Suppressor macrophage treated with lipopolysaccharide for 4 hours (primary cell): ENCODE measurements at regions not wholly inside any gene's neighbourhood (a gene's known extent, or its start where the extent isn't known, plus 50 kb on each side); places are given as distances from the start of the nearest gene placed in this dataset.

ENCODE experiments used
- DNase-seq: peaks from one replicate; pipeline ENCODE4 v3.0.0-alpha.2; 2020

DNA sequence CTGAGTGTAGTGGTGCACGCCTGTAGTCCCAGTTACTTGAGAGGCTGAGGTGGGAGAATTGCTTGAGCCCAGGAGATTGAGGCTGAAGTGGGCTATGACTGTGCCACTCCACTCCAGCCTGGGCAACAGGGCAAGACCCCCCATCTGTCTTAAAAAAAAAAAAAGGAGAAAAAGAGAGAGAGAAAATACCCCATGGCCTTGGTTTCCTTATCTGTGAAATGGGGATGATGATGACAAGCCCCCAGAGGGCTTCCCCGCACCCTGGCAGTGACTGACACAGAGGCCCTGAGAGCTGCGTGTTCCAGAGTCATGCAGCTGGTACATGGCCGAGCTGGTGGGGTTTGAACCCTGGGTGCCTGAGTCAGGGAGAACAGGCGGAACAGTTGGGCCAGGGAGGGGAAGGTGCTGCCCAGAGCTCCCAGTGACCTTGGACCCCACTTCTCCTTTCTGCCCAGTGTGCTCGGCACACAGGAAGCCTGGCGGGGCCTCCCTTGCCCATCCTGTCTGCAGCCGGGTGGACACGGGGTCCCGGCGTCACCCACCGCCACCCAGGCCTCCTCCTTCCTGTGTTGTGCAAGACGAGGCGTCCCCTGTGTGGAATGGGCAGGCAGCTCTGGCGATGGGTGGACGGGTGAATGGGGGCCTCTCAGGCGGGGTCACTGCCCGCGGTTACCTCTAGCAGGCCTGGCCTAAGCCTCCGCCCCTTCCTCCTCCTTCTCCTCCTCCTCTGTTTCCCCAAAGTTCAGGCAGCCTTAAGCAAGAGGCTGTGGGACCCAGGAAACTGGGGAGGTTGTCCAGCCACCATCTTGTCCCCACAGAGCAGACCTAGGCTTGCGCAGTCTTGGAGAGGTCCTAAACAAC is 84.2 kb downstream of the CEBPB start:
- DNase-seq: peak; percentile 99

DNA sequence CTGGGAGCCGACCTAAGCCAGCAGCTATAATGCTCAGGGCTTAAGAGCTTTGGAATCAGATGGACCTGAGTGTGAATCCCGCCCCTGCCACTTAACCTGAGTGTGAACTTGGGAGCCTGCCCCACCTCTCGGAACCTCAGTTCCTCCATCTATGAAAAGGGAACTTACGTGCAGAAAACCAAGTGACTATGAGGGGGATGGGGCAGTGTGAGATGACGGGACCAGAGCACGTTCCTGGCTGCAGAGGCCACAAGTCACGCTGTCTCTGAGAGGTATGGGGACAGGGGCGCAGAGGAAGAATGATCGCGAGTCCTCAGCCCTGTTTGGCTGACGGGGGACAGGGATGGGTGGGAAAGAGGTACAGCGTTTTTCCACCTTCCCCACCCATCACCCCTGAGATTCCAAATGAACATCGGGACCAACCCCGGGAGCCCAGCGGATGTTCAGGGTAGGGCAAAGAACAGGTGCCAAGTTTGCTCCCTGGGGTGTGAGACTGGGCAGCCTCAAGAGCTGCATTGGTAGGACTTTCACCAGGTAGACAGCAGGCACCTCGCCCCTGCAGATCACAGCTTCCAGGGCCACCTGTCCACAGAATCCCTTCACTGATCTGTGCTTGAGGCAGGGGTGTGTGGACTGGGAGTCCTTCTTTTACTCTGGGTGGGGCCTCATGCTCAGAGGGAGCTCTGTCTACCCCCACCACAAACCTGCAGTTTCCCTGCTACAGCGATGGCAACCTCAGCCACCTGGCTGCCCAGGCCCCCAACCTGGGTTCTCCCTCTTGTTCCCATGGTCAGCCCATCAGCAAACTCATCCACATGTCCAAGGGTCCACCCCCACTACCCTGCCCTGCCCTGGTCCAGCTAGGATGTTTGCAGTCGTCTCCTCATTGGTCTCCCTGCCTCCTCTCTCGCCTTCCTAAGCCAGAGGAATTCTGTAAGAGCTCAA is 85.8 kb downstream of the CEBPB start:
- DNase-seq: peak; percentile 77

DNA sequence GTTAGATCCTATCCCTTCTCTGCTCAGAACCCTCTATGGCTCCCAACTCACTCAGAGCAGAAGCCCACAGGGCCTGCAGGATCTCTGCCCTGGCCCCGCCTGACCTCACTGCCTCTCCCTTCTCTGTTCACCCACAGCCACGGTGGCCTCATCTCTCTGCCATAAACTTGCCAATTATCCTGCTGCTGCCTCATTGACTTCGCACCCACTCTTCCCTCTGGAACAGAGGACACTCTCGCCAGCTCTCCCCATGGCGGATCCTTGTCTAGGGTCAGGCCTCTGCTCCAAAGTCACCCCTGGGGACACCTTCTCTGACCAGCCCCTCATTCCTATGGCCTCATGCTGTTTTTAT is 86.4 kb downstream of the CEBPB start:
- no peak for DNase-seq

DNA sequence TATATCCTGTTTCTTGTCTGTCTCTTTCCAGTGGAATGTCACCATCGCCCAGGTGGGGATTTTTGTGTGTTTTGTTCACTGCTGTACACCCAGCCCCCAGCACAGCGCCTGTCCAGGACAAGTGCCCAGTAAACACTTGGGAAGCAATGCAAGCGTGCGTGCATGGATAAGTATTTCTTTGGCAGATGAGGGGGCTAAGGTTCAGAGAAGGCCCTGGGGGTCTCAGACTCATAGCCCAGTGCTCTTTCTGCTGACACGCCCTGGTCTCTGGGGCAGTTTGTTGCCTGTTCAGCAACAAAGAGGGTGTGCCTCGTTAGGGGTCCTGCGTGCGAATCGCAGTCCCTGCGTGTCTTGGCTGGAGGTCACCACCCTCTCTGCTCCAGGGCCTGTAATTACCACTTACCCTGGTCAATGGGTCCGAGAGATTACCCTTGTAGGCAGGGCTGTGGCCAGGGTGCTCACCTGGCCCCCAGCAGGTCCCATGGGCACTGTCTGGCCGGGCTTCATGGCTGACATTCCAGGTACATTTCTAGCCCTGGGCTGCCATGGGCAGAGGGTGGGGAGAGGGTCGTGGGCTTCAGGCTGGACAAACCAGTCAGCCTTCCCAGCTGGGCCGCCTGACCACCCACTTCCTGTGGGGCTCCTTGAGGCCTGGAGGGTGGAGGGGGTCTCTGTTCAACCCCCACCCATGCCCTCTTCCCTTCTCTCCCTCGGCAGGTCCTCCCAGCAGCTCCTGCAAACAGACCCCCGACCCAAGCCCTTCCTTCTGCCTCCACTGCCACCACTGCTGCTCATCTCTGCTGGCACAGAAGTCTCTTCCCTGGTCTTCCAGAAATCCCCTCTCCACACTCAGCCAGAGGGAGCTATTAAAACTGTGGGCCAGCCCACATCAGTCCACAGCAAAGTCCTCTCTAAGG is 87.1 kb downstream of the CEBPB start:
- DNase-seq: no peak

DNA sequence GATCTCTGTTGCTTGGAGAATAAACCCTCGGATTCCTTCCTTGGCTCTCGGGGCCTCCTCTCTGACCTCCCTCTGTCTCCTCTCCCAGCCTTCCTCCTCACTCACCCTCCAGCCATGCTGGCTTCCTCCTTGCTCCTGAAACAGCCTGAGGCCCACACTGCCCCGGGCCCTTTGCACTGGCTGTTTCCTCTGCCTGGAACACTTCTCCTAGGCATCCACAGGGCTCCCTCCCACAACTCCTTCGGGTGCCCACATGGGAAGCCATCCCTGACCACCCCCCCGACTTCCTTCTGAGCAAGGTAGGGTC is 87.7 kb downstream of the CEBPB start:
- DNase-seq: no peak

DNA sequence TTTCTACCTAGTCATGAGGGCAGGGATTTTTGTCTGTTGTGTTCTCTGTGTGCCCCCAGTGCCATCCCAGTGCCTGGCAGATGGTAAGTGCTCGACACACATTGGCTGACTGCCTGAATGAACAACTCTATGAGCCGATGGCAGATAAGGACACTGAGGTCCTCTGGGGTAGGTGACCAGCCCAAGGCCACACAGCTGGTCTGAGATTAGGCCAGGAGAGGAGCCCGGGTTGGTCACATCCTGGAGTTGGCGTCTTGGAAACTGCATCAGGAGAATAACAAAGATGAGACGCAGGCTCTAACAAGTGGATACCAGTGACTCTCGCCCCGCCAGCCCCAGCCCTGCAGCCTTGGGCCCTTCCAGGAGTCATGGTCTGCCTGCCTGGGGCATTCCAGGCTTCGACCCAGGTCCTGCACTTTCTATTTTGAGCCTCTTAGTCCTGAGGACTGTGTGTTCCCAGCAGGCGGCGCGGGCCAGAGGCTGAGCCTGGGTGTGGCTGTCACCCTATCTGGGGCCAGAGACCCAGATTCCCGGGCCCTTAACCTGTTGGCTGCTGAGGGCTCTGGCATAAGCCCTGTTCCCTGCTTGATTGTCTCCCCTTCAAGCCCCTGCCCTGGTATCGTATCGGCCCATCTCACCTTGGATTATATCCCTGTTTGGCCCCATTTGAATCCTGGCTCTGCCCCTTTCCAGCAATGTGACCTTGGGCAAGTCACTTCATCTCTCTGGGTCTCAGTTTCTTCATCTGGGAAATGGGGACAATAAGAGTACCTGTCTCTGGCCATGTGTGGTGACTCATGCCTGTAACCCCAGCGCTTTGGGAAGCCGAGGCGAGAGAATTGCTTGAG is 88.3 kb downstream of the CEBPB start:
- no peak for DNase-seq

DNA sequence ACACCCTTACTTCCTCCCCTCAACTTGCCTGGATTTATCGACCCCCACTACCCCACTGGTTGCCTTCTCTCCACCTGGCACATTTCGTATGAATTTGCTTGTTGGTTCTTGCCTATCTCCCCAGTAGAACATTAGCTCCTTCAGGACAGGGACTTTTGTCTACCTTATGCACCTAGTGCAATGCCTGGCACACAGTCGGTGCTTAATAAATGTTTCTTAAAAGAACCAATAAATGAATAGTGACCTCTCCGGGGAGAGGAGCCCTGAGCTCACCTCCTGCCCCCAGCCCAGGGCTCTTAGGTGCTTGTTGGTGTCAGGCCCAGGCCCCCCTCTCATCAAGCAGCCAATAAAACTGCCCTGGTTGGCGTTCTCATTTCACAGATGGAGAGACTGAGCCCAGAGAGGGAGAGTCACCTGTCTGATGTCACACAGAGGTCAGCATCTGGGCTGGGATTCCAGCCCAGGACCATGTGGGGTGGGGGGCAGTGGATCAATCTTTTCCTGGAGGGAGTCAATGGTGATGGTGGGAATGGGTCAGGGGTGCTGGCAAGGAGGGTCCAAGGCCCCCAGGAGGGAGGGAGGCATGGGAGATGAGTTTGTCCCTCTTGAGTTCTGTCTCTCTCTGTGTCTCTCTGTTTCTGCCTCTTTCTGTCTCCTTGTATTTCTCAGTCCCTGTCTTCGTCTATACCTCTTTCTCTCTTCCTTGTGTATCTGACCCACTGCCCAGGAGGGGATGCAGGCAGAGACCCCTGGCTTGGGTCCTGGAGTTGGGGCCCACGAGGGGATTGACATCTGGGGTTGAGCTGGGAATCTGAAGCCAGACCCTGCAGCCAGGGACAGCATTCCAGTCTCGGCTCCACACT is 89.6 kb downstream of the CEBPB start:
- no peak for DNase-seq

DNA sequence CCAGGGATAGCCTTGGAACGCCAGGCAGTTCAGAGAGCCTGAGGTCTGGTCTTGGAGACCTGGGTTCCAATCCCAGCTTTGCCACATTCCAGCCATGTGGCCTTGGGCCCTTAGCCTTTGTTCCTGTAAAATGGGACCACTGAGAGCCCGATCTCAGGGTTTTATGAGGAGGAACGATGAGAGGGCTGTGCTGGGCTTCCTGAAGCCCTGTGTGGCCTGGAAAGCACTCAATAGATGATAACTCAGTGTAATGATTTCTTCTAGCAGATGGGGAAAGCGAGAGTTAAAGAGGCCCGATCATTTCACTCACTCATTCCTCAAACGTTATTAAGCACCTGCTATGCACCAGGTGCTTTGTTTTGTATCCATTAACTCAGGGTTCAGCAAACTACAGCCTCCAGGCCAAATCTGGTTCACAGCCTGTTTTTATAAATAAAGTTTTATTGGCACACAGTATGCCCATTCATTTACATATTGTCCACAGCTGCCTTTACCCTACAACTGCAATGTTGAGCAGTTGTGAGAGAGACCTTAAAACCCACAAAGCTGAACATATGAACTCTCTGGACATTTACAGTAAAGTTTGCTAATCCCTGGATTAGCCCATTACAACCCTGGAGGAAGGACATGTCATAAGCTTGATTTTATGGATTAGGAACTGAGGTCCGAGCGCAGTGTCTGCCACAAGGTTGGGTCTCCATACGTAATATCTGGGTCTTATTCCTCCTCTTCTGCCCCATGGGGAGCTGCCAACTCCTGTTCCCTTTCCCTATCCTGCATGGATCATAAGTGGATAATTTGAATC is 90.4 kb downstream of the CEBPB start:
- DNase-seq: no peak

DNA sequence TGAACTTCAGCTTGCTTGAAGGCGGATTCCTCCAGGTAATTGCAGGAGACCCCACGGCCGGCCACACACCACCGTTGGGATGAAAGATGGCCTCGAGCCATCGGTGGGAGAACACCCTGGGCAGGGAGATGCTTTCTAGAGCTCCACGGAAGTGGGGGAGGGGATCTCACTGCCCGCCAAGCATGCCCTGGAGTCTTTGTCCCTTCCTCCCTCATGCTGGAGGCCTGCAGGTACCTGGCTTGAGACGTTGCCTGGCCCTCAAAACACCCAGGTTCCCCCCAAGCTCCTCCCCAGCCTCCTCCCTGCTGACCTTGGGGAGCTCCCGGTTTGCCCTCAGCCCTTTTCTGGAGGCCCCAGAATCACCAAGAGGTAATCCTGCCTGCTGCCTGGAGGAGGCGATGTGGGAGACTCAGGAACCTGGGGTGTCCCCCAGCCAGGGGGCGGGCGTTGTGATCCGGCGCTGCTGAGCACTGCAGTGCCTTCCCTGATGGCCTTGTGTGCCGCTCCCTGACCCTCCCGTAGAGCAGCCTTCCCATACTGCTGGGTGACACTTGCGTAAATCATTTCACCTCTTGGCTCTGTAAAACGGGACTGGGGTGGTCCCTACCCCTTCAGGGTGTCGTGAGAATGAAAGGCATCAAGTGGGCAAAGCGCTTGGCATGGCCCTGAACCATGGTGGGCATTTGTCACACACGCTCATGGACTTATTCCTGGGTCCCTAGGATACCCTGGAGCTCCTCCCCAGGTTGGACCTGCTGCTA is 91.4 kb downstream of the CEBPB start:
- no peak for DNase-seq

DNA sequence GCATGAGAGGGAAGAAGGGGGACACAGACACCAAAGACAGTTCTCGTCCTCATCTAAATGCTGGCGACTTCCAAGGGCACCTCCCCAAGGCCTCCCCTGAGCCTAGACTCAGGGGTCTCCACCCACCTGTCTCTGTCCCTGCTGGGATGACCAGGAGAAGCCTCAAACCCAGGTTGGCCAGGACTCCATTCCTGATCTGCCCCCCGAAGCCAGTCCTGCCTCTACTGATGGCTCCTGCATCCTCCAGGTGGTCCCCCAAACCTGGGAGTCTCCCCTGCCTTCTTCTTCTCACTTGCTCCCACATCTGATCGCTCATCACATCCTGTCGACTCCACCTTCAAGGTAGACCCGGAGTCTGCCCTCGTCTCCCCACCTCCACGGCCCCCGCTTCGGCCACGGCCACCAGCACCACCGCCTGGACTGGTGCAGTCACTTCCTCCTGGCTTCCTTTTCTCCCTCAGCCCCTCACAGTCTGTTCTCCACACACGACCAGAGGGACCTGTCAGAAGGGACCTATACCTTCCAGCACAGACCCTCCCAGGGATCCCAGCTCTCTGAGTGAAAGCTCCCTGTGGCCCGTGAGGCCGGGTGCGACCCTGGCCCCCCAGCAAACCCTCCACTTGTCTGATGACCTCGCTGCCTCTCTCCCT is 92.1 kb downstream of the CEBPB start:
- no peak for DNase-seq

DNA sequence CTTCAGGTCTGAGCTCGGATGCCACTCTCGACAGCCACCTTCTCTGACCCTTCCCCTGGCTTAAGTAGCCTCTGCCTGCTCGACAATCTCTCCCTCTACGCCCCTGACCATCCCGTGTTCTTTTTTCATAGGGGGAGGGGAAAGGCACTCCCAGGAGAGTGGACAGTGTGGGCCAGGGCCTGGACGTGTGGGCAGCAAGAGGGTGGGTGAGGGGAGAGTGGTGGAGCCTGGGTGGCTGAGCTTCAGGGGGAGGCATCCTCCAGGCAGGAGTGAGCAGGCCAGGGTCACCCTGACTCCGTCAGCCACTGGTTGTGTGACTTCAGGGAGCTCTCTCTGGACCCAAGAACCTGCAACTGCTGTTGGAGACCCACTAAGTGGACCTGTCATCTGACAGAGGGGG is 92.7 kb downstream of the CEBPB start:
- no peak for DNase-seq

DNA sequence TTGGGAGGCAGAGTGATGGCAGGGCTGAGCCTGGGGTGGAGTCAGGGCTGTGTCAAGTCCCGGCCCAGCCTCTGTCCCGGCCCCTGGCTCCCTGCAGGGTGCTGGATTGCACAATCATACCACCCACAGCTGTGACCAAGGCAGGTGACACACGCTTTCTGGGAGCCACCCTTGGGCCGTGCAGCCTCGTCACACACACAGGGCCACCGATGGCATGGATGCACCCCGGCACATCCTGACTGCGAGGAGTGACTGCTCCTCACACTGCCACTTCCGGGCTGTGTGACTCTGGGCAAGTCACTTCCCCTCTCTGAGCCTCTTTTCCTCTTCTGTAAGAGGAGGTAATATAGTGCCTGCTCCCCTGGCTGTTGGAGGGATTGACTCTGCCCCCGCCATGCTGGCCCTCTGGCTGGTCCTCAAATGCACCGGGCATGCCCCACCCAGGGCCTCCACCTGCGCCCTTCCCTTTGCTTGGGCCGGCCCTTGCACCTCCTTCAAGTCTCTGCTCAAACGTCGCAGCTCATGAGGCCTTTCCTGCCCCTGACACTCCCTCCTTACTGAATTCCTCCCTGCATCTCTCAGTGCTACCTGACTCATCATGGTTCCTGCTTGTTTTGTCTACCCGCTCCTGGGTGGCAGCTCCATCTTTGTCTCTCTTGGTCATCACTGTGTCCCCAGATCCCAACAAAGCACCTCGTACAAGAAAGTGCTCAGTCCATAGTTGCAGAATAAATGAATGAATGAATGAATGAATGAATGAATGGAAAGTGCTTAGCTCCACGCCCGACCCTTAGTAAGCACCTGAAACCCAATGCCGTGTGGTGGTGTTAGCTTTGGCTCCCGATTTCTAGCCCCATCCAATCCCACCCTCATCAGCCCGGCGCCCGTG is 93.5 kb downstream of the CEBPB start:
- peak; percentile 96 for DNase-seq

DNA sequence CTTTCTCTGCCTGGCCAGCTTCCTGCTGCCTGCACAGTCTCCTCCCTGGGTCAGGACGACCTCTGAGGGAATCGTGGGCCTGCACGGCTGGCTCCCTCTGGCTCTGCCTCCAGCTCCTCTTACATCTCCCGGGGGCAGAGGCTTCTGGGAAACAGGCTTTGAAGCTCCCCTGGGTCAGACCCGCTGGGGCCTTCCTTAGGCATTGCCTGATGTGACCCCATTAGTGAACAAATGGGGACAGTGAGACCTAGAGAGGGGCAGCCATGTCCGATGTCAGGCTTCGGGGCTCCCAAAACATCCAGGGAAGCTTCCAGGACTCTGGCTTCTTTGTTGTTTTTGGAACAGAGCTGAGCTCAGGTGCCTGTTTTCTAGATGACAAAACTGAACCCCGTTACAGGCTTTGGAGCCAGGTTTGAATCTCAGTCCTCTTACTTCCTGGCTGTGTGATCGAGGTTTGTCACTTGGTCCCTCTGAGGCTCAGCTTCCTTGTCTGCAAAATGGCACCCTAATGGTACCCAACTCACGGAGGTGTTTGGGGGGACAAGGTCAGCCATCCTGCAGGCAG is 94.3 kb downstream of the CEBPB start:
- DNase-seq: no peak

DNA sequence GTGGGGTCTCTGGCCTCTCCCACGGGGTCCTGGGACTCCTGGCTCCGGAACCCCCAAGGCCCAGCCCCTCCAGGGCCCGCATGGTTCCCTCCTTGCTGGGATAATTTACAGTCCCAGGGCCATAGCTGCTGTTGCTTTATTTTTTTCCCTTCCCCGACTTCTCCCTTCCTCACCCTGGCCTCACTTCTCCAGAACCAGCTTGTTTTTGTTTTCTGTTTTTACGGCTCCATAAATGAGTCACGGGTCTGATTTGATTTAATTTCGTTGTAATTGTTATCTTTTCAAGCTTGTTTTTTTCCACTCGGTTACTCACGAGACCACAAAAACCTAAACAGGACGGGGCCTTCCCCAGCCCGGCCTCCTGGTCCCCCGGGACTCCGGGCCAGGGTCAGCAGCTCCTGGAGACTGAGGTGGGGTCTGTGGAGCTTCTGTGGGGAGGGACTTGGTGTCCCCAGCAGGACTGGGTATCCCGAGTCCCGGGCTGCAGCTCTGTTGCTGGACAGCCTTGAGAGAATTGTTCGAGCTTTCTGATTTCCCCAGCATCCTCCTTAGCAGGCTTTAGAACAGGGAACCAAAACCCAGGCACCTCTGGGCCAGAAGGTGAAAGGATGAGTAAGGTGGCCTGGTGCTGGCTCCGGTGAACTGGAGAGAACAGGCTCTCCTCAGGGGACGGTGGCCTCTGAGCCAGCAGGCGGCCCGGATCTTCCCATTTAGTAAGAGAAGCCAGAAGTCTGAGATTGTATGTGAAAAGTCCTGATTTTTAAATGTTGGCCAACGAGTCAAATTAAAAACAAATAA is 94.9 kb downstream of the CEBPB start:
- no peak for DNase-seq

DNA sequence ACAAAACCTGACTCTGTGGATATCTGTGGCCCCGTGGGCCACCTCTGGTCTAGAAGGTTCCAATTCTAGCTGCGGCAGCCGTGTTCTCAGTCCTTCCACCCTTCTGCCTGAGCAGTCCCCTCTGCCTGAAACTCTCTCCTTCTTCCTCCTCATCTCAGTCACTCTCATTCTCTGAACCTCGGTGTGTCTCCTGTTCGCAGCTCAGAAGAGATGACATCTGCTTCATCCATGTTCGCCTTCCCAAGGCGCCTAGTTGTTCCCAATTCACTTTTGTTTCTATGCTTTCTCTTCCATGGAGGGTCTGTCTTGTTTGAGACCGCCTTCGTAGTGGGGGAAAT is 95.5 kb downstream of the CEBPB start:
- DNase-seq: no peak

DNA sequence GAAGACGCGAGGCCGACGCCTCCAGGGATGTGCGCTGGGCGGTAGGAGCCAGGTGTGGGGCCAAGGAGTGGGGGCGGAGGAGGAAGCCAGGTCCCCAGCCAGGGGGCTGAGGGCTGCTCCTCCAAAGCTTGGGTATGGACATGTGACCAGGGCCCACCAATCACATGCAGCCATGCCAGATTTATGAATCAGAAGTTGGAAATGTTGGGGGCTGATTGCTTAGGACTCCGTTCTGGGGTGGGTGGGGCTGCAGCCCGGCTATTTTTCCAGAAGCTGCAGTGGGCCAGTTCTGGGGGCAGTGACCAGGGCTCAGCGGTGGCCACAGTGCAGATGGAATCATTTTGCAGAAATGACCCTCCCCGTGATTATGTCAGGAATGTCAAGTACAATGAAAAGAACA is 96.0 kb downstream of the CEBPB start:
- no peak for DNase-seq

DNA sequence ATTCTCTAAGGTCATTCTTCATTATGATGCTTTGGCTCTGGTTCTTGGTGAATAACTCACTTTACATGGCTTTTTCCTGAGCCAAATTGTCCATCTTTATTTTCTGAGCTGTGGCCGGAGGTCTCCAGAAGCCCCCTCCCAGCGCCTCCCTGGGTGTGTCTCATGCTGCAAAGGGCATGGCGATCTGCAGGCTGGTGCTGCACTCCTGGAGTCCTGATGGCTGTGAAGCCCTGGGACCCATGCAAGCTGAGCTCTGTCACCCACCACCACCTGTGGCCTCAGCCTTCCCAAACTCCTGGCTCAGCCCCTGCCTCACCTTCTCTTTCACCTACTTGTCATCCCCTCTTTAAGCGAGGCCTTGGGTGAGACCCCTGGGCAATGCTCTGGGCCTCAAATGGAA is 96.9 kb downstream of the CEBPB start:
- no peak for DNase-seq
